ENCODE measurements at regions not wholly inside any gene's neighbourhood (a gene's known extent, or its start where the extent isn't known, plus 50 kb on each side); places are given as distances from the start of the nearest gene placed in this dataset.

DNA sequence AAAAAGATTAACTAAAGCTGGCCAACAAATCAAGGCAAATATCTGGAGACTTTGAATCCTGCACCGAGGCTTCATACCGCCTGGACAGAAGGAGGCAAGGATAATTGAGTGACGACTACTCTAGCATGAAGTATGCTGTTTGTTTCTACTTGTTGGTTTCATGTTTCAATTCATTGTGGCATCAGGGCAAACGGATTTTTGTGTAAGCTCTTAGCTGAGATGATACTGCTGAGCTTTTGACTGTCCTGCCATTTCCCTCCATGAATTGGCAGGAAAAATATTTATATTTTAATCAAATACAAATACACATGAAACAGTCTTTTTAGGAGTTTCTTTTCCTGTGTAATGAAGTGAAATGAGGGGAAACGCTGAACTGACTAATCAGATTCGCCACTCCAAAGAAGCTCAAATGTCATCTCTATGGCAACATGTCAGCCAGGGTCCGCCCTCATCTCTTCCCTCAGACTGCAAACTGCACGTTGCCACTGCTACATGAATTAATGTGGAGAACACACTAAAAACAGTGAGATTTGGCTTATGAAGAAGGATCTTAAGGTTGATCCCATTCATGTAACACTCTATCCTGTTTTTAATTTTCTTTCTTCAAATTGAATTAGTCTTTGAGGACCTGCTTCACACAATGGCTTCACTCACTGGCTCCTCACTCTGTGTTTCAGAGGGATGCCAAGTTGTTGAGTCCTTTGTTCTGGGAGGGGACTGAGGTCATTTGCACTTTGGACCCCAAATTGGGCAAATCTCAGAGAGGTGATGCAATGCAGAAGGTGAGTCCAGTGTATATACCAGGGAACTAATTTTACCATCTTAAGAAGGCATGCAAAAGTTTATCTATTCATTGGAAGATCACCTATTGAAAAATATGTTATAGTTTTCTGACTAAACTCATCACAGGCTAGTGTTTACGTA lies 149.6 kb upstream of the MID1 start:
- no peak for TF ChIP-seq CTCF (IDR thresholded peaks at IDR 0.05)
- TF ChIP-seq POLR2A (IDR thresholded peaks at IDR 0.05) = no peak
- TF ChIP-seq EP300 (IDR thresholded peaks at IDR 0.05) = no peak
- TF ChIP-seq POLR2AphosphoS5 (IDR thresholded peaks at IDR 0.05) = no peak
